Neural cell (in vitro differentiated cells): ENCODE measurements at regions not wholly inside any gene's neighbourhood (a gene's known extent, or its start where the extent isn't known, plus 50 kb on each side); places are given as distances from the start of the nearest gene placed in this dataset.

Source experiments
- H2AFZ ChIP-seq: fragments of 200-600, 300-800 bp; sonication (generic), shearing (Covaris generic); 2 replicates; pipeline ENCODE4 v1.6.0; 2014; ENCODE audit warnings: low read depth, mild to moderate bottlenecking, antibody characterized with exemption, low read length, moderate library complexity
- H3F3A ChIP-seq: fragments of 200-600 bp; shearing (Covaris generic); 2 replicates; pipeline ENCODE4 v1.6.1; 2016; ENCODE audit warnings: mild to moderate bottlenecking, moderate library complexity, mixed read lengths, antibody characterized with exemption, low read length; ENCODE audit not compliant: insufficient read depth, poor library complexity, severe bottlenecking
- H3K27ac ChIP-seq: fragments of 200-600, 300-800 bp; sonication (generic), shearing (Covaris generic); 2 replicates; pipeline ENCODE4 v1.5.1; 2014; ENCODE audit warnings: mild to moderate bottlenecking, low read length, moderate library complexity
- H3K27me3 ChIP-seq: fragments of 300-800, 200-600 bp; sonication (generic), shearing (Covaris generic); 2 replicates; pipeline ENCODE4 v1.6.0; 2014; ENCODE audit warnings: mild to moderate bottlenecking, low read depth, low read length, moderate library complexity; ENCODE audit not compliant: insufficient read depth
- H3K36me3 ChIP-seq: fragments of 300-800, 200-600 bp; sonication (generic), shearing (Covaris generic); 2 replicates; pipeline ENCODE4 v1.5.1; 2014; ENCODE audit warnings: mild to moderate bottlenecking, antibody characterized with exemption, low read length, moderate library complexity; ENCODE audit not compliant: insufficient read depth
- H3K4me2 ChIP-seq: fragments of 300-800, 200-600 bp; sonication (generic), shearing (Covaris generic); 2 replicates; pipeline ENCODE4 v1.6.0; 2014; ENCODE audit warnings: mild to moderate bottlenecking, low read length
- H3K4me3 ChIP-seq: fragments of 300-800, 200-600 bp; sonication (generic), shearing (Covaris generic); 2 replicates; pipeline ENCODE4 v1.5.1; 2014; ENCODE audit warnings: mild to moderate bottlenecking, low read length, moderate library complexity
- H3K79me2 ChIP-seq: fragments of 200-600 bp; shearing (Covaris generic); replicated peaks from 2 replicates; pipeline ENCODE4 v1.6.0; 2014; ENCODE audit warnings: mild to moderate bottlenecking, low read length, moderate library complexity; ENCODE audit not compliant: insufficient read depth
- H3K9ac ChIP-seq: fragments of 300-800, 200-600 bp; sonication (generic), shearing (Covaris generic); 2 replicates; pipeline ENCODE4 v1.6.1; 2016; ENCODE audit warnings: mild to moderate bottlenecking, low read length, mixed read lengths
- H3K9me2 ChIP-seq: fragments of 200-600 bp; shearing (Covaris generic); 2 replicates; pipeline ENCODE4 v1.6.1; 2016; ENCODE audit warnings: mild to moderate bottlenecking, low read length, mixed read lengths; ENCODE audit not compliant: insufficient read depth
- H3K9me3 ChIP-seq: fragments of 200-600, 300-800 bp; sonication (generic), shearing (Covaris generic); 2 replicates; pipeline ENCODE4 v1.6.1; 2016; ENCODE audit warnings: mild to moderate bottlenecking, mixed run types, low read length, moderate library complexity, mixed read lengths
- H4K20me1 ChIP-seq: fragments of 200-600 bp; shearing (Covaris generic); 2 replicates; pipeline ENCODE4 v1.6.1; 2016; ENCODE audit warnings: mild to moderate bottlenecking, mixed run types; ENCODE audit not compliant: insufficient read depth
- EP300 ChIP-seq: fragments of 450-650 bp; conservative IDR thresholded peaks from 2 replicates; pipeline ENCODE4 v1.6.1; 2014; ENCODE audit warnings: antibody characterized with exemption, mild to moderate bottlenecking, moderate library complexity; ENCODE audit not compliant: poor library complexity, severe bottlenecking
- EZH2 ChIP-seq: fragments of 200-600, 300-800 bp; shearing (Covaris generic), sonication (generic); IDR thresholded peaks from 2 replicates; pipeline ENCODE4 v1.6.1; 2014; ENCODE audit warnings: antibody characterized with exemption, low read length, borderline replicate concordance, mild to moderate bottlenecking; ENCODE audit not compliant: insufficient read depth, poor library complexity, severe bottlenecking
- MXI1 ChIP-seq: fragments of 450-650 bp; conservative IDR thresholded peaks from 2 replicates; pipeline ENCODE4 v1.6.1; 2014; ENCODE audit warnings: antibody characterized with exemption, mild to moderate bottlenecking; ENCODE audit not compliant: poor library complexity, severe bottlenecking
- POLR2AphosphoS5 ChIP-seq: IDR thresholded peaks from 2 replicates; pipeline ENCODE4 v1.6.1; 2012
- RAD21 ChIP-seq: fragments of 450-650 bp; conservative IDR thresholded peaks from 2 replicates; pipeline ENCODE4 v1.6.1; 2014; ENCODE audit warnings: antibody characterized with exemption, mild to moderate bottlenecking, moderate library complexity
- SMC3 ChIP-seq: fragments of 450-650 bp; conservative IDR thresholded peaks from 2 replicates; pipeline ENCODE4 v1.6.1; 2014; ENCODE audit warnings: antibody characterized with exemption, mild to moderate bottlenecking, moderate library complexity; ENCODE audit not compliant: poor library complexity
- TAF1 ChIP-seq: IDR thresholded peaks from 2 replicates; pipeline ENCODE4 v1.6.1; 2012; ENCODE audit warnings: low read depth
- TF ChIP-seq, protein P1 (sequence below): IDR thresholded peaks from 2 replicates; pipeline ENCODE4 v1.6.1; 2012; ENCODE audit warnings: borderline replicate concordance
- TF ChIP-seq, protein P2 (sequence below): fragments of 450-650 bp; IDR thresholded peaks from 2 replicates; pipeline ENCODE4 v1.5.1; 2014; ENCODE audit warnings: antibody characterized with exemption, mild to moderate bottlenecking, moderate library complexity; ENCODE audit not compliant: poor library complexity, severe bottlenecking

DNA sequence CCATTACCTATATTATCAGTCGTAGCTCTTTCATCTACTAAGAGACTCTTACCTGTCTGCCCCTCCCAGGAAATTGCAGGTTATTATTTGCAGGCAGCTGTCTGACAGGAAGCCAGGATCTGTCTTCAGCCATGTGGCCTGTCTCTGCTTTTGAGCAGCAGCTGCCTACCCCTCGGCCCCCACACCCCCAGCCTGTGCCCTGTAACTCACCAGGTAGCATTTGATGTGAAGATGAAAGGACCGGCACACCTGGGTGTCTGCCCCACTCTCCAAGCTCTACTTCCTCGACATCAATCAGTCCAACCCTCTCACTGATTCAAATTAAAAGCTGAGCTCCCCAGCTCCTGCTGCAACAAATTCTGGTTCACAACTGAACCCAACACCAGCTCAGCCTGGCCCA is 197.2 kb upstream of the CTNNB1 start:
- Histone ChIP-seq H4K20me1 (no peaks in the 10 kb centered on the region), H3F3A (no peaks in the 10 kb centered on the region), H3K9me2 (no peaks in the 10 kb centered on the region), H3K36me3 (no peaks in the 10 kb centered on the region), H3K4me2 (no peak overlapping the region), H3K4me3 (no peak overlapping the region), H3K9ac (no peak overlapping the region), H3K9me3 (no peaks in the 10 kb centered on the region), H3K79me2 (no peaks in the 10 kb centered on the region), H3K27me3 (no peaks in the 10 kb centered on the region), H2AFZ (no peak overlapping the region), H3K27ac (no peak overlapping the region)
- TF ChIP-seq, protein P1, sequence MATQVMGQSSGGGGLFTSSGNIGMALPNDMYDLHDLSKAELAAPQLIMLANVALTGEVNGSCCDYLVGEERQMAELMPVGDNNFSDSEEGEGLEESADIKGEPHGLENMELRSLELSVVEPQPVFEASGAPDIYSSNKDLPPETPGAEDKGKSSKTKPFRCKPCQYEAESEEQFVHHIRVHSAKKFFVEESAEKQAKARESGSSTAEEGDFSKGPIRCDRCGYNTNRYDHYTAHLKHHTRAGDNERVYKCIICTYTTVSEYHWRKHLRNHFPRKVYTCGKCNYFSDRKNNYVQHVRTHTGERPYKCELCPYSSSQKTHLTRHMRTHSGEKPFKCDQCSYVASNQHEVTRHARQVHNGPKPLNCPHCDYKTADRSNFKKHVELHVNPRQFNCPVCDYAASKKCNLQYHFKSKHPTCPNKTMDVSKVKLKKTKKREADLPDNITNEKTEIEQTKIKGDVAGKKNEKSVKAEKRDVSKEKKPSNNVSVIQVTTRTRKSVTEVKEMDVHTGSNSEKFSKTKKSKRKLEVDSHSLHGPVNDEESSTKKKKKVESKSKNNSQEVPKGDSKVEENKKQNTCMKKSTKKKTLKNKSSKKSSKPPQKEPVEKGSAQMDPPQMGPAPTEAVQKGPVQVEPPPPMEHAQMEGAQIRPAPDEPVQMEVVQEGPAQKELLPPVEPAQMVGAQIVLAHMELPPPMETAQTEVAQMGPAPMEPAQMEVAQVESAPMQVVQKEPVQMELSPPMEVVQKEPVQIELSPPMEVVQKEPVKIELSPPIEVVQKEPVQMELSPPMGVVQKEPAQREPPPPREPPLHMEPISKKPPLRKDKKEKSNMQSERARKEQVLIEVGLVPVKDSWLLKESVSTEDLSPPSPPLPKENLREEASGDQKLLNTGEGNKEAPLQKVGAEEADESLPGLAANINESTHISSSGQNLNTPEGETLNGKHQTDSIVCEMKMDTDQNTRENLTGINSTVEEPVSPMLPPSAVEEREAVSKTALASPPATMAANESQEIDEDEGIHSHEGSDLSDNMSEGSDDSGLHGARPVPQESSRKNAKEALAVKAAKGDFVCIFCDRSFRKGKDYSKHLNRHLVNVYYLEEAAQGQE: no peak
- TF ChIP-seq, protein P2, sequence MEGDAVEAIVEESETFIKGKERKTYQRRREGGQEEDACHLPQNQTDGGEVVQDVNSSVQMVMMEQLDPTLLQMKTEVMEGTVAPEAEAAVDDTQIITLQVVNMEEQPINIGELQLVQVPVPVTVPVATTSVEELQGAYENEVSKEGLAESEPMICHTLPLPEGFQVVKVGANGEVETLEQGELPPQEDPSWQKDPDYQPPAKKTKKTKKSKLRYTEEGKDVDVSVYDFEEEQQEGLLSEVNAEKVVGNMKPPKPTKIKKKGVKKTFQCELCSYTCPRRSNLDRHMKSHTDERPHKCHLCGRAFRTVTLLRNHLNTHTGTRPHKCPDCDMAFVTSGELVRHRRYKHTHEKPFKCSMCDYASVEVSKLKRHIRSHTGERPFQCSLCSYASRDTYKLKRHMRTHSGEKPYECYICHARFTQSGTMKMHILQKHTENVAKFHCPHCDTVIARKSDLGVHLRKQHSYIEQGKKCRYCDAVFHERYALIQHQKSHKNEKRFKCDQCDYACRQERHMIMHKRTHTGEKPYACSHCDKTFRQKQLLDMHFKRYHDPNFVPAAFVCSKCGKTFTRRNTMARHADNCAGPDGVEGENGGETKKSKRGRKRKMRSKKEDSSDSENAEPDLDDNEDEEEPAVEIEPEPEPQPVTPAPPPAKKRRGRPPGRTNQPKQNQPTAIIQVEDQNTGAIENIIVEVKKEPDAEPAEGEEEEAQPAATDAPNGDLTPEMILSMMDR: no peak
- TF ChIP-seq RAD21 (no peak), TAF1 (no peak), EP300 (no peak), SMC3 (no peak), POLR2AphosphoS5 (no peak), MXI1 (no peak), EZH2 (no peak)

DNA sequence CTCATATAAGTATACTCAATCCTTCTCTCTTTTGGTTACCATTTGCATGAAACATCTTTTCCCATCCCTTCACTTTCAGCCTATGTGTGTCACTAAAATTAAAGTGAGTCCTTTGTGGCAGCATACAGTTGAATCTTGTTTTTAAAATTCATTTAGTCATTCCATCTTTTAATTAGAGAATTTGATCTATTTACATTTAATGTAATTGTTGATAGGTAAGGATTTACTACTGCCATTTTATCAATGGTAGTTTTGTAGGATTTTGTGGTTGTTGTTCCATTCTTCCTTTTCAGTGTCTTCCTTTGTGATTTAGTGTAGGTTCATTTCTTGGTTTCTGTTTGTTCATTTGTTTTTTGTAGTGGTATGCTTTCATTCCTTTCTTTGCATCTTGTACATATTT is 191.9 kb upstream of the CTNNB1 start:
- Histone ChIP-seq H3K9ac (no peak overlapping the region), H3K27me3 (no peaks in the 10 kb centered on the region), H3K9me3 (no peaks in the 10 kb centered on the region), H3K79me2 (no peaks in the 10 kb centered on the region), H3K4me2 (no peak overlapping the region), H3K4me3 (no peak overlapping the region), H3K27ac (no peak overlapping the region), H4K20me1 (no peaks in the 10 kb centered on the region), H3K9me2 (no peaks in the 10 kb centered on the region), H3F3A (no peaks in the 10 kb centered on the region), H3K36me3 (no peaks in the 10 kb centered on the region), H2AFZ (no peak overlapping the region)
- TF ChIP-seq EZH2: no peak
- TF ChIP-seq TAF1: no peak
- no peak for TF ChIP-seq RAD21
- TF ChIP-seq, protein P1: no peak
- no peak for TF ChIP-seq SMC3
- TF ChIP-seq, protein P2: no peak
- no peak for TF ChIP-seq POLR2AphosphoS5
- no peak for TF ChIP-seq MXI1
- no peak for TF ChIP-seq EP300
